ENCODE measurements at regions not wholly inside any gene's neighbourhood (a gene's known extent, or its start where the extent isn't known, plus 50 kb on each side); places are given as distances from the start of the nearest gene placed in this dataset.

DNA sequence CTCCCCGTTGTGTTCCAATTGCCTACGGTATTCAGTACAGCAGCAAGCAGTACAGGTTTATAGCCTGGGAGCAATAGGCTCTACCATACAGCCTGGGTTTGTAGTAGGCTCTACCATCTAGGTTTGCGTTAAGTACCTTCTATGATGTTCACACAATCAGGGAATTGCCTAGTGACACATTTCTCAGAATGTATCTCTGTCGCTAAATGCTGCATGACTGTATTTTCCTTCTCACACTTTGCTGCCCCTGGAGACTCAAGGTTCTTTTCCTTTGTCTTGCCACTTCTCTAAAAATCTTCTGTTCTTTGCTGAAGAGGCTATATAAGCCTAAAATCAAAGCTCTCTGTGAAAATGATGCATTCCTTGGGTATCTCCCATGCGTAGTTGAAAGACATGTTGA lies 241.9 kb downstream of the CD83 start:
- TF ChIP-seq POLR2A (IDR thresholded peaks at IDR 0.05) = no peak
- TF ChIP-seq, protein P1, sequence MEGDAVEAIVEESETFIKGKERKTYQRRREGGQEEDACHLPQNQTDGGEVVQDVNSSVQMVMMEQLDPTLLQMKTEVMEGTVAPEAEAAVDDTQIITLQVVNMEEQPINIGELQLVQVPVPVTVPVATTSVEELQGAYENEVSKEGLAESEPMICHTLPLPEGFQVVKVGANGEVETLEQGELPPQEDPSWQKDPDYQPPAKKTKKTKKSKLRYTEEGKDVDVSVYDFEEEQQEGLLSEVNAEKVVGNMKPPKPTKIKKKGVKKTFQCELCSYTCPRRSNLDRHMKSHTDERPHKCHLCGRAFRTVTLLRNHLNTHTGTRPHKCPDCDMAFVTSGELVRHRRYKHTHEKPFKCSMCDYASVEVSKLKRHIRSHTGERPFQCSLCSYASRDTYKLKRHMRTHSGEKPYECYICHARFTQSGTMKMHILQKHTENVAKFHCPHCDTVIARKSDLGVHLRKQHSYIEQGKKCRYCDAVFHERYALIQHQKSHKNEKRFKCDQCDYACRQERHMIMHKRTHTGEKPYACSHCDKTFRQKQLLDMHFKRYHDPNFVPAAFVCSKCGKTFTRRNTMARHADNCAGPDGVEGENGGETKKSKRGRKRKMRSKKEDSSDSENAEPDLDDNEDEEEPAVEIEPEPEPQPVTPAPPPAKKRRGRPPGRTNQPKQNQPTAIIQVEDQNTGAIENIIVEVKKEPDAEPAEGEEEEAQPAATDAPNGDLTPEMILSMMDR (IDR thresholded peaks at IDR 0.05) = no peak

Measured in sigmoid colon (tissue), 3 donors.